IPS-18a (cell line): ENCODE measurements at regions not wholly inside any gene's neighbourhood (a gene's known extent, or its start where the extent isn't known, plus 50 kb on each side); places are given as distances from the start of the nearest gene placed in this dataset.

Experiments used
- H3K27ac ChIP-seq: one replicate; pipeline ENCODE4 v1.5.1; 2013; ENCODE audit warnings: low read length
- H3K27me3 ChIP-seq: one replicate; pipeline ENCODE4 v1.6.1; 2013; ENCODE audit warnings: mild to moderate bottlenecking, low read length; ENCODE audit not compliant: control insufficient read depth, insufficient read depth
- H3K36me3 ChIP-seq: one replicate; pipeline ENCODE4 v1.6.1; 2013; ENCODE audit warnings: low read depth, low read length; ENCODE audit not compliant: control insufficient read depth
- H3K4me1 ChIP-seq: one replicate; pipeline ENCODE4 v1.6.1; 2013; ENCODE audit warnings: low read depth, low read length; ENCODE audit not compliant: control insufficient read depth
- H3K4me3 ChIP-seq: one replicate; pipeline ENCODE4 v1.5.1; 2013; ENCODE audit warnings: low read length
- H3K9ac ChIP-seq: one replicate; pipeline ENCODE4 v1.6.1; 2013; ENCODE audit warnings: mild to moderate bottlenecking, low read length, moderate library complexity
- H3K9me3 ChIP-seq: one replicate; pipeline ENCODE4 v1.6.1; 2013; ENCODE audit warnings: low read depth, low read length; ENCODE audit not compliant: control insufficient read depth

GRCh38 chr5:155475318-155475717, 461.8 kb downstream of the KIF4B start:
- no peak overlapping the region for H3K27ac ChIP-seq
- H3K9me3 ChIP-seq, result no peaks in the 10 kb centered on the region
- H3K27me3 ChIP-seq, result no peaks in the 10 kb centered on the region
- H3K4me3 ChIP-seq, result no peak overlapping the region
- peaks cover 8% of the 10 kb centered on the region for H3K4me1 ChIP-seq
- no peaks in the 10 kb centered on the region for H3K36me3 ChIP-seq
- no peak overlapping the region for H3K9ac ChIP-seq

DNA sequence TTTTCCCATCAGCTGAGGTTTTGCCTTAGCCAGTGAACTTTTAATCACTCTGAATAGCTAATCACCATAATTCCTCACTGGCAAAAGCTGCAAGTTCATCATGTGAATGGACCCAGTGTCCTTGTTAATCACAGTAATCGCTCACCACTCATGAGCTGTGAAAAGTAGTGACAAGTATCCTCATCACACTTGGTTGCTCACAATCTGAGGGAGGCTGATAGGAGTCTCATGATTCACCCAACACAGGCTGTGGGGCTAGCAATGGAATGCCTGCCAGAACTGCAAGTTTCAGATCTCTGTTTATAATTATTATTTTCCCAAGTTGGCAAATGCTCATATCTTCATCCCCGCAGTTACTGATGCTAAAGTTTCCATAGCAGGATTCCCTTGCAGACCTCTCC, 467.2 kb downstream of the KIF4B start:
- Histone ChIP-seq H3K27ac (no peak overlapping the region), H3K27me3 (no peaks in the 10 kb centered on the region), H3K9me3 (no peaks in the 10 kb centered on the region), H3K36me3 (no peaks in the 10 kb centered on the region), H3K9ac (no peak overlapping the region), H3K4me3 (no peak overlapping the region), H3K4me1 (peaks cover under 1% of the 10 kb centered on the region)

- no peak overlapping the region for H3K9ac ChIP-seq
- no peaks in the 10 kb centered on the region for H3K36me3 ChIP-seq
- H3K9me3 ChIP-seq, result no peaks in the 10 kb centered on the region
- no peaks in the 10 kb centered on the region for H3K27me3 ChIP-seq
- H3K4me1 ChIP-seq, result no peaks in the 10 kb centered on the region
- H3K4me3 ChIP-seq, result no peak overlapping the region
- no peak overlapping the region for H3K27ac ChIP-seq
These were observed 467.6 kb downstream of the KIF4B start for GRCh38 chr5:155481182-155481581.

DNA sequence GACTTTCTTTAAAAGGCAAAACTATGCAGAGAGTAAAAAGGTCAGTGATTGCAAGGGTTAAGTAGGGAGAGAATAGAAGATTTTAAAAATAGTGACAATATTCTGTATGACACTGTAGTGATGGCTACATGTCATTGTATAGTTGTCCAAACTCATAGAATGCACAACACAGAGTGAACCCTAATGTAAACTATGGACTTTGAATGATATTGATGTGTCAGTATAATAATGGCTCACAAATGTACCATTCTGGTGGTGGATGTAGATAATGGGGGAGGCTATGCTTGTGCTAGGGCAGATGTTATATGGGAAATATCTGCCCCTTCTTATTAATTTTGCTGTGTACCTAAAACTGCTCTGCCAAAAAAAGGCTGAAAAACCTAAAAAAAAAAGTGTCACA, 468.9 kb downstream of the KIF4B start:
- Histone ChIP-seq H3K4me3 (no peak overlapping the region), H3K4me1 (no peaks in the 10 kb centered on the region), H3K9me3 (no peaks in the 10 kb centered on the region), H3K9ac (no peak overlapping the region), H3K27me3 (no peaks in the 10 kb centered on the region), H3K27ac (no peak overlapping the region), H3K36me3 (no peaks in the 10 kb centered on the region)

- H3K9me3 ChIP-seq, result no peaks in the 10 kb centered on the region
- no peak overlapping the region for H3K4me3 ChIP-seq
- H3K4me1 ChIP-seq, result no peaks in the 10 kb centered on the region
- no peaks in the 10 kb centered on the region for H3K36me3 ChIP-seq
- H3K27ac ChIP-seq, result no peak overlapping the region
- H3K27me3 ChIP-seq, result no peaks in the 10 kb centered on the region
- H3K9ac ChIP-seq, result no peak overlapping the region
These were observed 471.8 kb downstream of the KIF4B start for GRCh38 chr5:155485386-155485785.

DNA sequence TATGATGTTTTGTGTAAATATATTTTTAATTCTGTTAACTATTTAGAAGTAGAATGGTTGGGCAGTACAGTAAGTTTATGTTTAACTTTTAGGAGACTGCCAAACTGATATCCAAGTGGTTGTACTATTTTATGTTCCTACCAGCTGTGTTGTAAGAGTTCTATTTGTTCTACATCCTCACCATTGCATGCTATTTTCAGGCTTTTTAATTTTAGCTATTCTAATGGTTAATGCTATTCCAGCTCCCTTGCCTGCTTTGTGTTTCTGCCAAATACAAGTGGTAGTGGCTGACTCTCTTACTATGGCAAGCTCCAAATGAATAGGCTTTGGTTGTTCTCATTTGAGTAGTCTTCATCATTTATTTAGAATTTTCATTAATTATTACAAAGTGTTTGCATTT, 476.4 kb downstream of the KIF4B start:
- no peaks in the 10 kb centered on the region for H3K36me3 ChIP-seq
- H3K27ac ChIP-seq, result no peak overlapping the region
- H3K4me1 ChIP-seq, result peaks cover 3% of the 10 kb centered on the region
- H3K9ac ChIP-seq, result no peak overlapping the region
- H3K4me3 ChIP-seq, result no peak overlapping the region
- no peaks in the 10 kb centered on the region for H3K27me3 ChIP-seq
- no peaks in the 10 kb centered on the region for H3K9me3 ChIP-seq

DNA sequence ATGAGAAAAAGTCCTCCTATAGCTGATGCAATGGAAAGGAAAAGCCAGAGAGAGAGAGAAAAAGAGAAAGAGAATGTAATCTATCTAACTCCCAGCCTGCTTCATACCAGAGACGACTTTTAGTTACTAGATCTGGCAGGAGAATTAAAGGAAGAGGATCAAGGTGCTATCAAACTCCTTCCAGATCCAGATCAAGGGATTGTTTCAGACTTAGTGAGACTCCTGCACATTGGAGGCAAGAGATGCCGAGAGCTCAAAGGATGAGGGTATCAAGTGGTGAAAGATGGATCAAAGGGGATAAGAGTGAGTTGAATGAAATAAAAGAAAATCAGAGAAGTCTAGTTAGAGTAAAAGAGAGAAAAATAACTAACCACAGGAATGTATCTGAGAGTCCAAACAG, 478.6 kb downstream of the KIF4B start:
- H3K9me3 ChIP-seq, result no peaks in the 10 kb centered on the region
- no peaks in the 10 kb centered on the region for H3K36me3 ChIP-seq
- H3K9ac ChIP-seq, result no peak overlapping the region
- H3K4me1 ChIP-seq, result peaks cover 11% of the 10 kb centered on the region
- no peak overlapping the region for H3K27ac ChIP-seq
- H3K27me3 ChIP-seq, result no peaks in the 10 kb centered on the region
- no peak overlapping the region for H3K4me3 ChIP-seq

- H3K27me3 ChIP-seq, result no peaks in the 10 kb centered on the region
- no peaks in the 10 kb centered on the region for H3K4me1 ChIP-seq
- H3K9me3 ChIP-seq, result no peaks in the 10 kb centered on the region
- H3K9ac ChIP-seq, result no peak overlapping the region
- no peak overlapping the region for H3K27ac ChIP-seq
- no peak overlapping the region for H3K4me3 ChIP-seq
- no peaks in the 10 kb centered on the region for H3K36me3 ChIP-seq
These were observed 491.1 kb downstream of the KIF4B start for GRCh38 chr5:155504606-155505005.

DNA sequence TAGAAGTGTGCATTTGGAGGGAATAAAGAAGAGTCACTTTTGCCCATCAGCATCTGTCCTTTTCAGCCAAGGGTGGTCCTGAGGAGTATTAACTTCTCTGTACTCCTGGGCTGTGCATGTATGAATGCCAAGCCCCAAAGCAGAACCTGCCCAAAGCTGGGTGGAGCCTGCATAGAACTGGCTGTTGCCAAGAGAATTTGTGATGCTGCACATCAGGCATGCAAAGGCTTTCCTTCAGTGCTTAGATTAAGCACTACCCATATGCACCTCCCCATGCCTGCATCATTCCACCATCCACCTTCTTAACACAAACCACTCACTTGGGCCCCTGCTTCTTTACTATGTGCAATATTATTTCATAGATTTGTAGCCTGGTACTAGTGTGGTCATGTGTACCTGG, 493.8 kb downstream of the KIF4B start:
- Histone ChIP-seq H3K4me1 (peaks cover 10% of the 10 kb centered on the region), H3K27me3 (no peaks in the 10 kb centered on the region)

GRCh38 chr5:155508673-155509072, 495.1 kb downstream of the KIF4B start:
- Histone ChIP-seq H3K27me3 (no peaks in the 10 kb centered on the region), H3K36me3 (no peaks in the 10 kb centered on the region), H3K9ac (no peak overlapping the region), H3K4me1 (peaks cover 21% of the 10 kb centered on the region), H3K4me3 (no peak overlapping the region), H3K9me3 (no peaks in the 10 kb centered on the region), H3K27ac (no peak overlapping the region)

More for the DNA sequence above, 493.8 kb downstream of the KIF4B start:
- H3K27ac ChIP-seq, result no peak overlapping the region
- H3K9me3 ChIP-seq, result no peaks in the 10 kb centered on the region
- no peak overlapping the region for H3K9ac ChIP-seq
- H3K36me3 ChIP-seq, result no peaks in the 10 kb centered on the region
- no peak overlapping the region for H3K4me3 ChIP-seq

- no peaks in the 10 kb centered on the region for H3K9me3 ChIP-seq
- no peak overlapping the region for H3K9ac ChIP-seq
- H3K4me3 ChIP-seq, result peak overlapping the region; percentile 2
- H3K4me1 ChIP-seq, result peaks cover 25% of the 10 kb centered on the region
- no peak overlapping the region for H3K27ac ChIP-seq
- H3K36me3 ChIP-seq, result no peaks in the 10 kb centered on the region
- H3K27me3 ChIP-seq, result no peaks in the 10 kb centered on the region
These were observed 498.8 kb downstream of the KIF4B start for GRCh38 chr5:155512329-155512728.

- H3K4me1 ChIP-seq, result peaks cover 25% of the 10 kb centered on the region
- H3K4me3 ChIP-seq, result no peak overlapping the region
- H3K36me3 ChIP-seq, result no peaks in the 10 kb centered on the region
- no peak overlapping the region for H3K27ac ChIP-seq
- H3K27me3 ChIP-seq, result no peaks in the 10 kb centered on the region
- no peak overlapping the region for H3K9ac ChIP-seq
- no peaks in the 10 kb centered on the region for H3K9me3 ChIP-seq
These were observed 500.6 kb downstream of the KIF4B start for GRCh38 chr5:155514105-155514563.
